ENCODE measurements at regions not wholly inside any gene's neighbourhood (a gene's known extent, or its start where the extent isn't known, plus 50 kb on each side); places are given as distances from the start of the nearest gene placed in this dataset.

- DNase-seq = peak; percentile 45
These were observed 1089.5 kb downstream of the BCL11B start for GRCh38 chr14:98182393-98183055.

- DNase-seq = no peak
These were observed 1088.4 kb downstream of the BCL11B start for GRCh38 chr14:98183556-98183955.

- no peak for DNase-seq
These were observed 1087.5 kb downstream of the BCL11B start for GRCh38 chr14:98184457-98184856.

GRCh38 chr14:98185036-98185435, 1087.0 kb downstream of the BCL11B start:
- DNase-seq = no peak

- no peak for DNase-seq
These were observed 1085.9 kb downstream of the BCL11B start for GRCh38 chr14:98186140-98186539.

GRCh38 chr14:98187281-98187680, 1084.7 kb downstream of the BCL11B start:
- no peak for DNase-seq

GRCh38 chr14:98189062-98189461, 1082.9 kb downstream of the BCL11B start:
- DNase-seq = peak; percentile 55

GRCh38 chr14:98189511-98189910, 1082.5 kb downstream of the BCL11B start:
- DNase-seq = peak; percentile 77

GRCh38 chr14:98189944-98190343, 1082.1 kb downstream of the BCL11B start:
- no peak for DNase-seq

- no peak for DNase-seq
These were observed 1079.1 kb downstream of the BCL11B start for GRCh38 chr14:98192946-98193345.

- DNase-seq = no peak
These were observed 1077.2 kb downstream of the BCL11B start for GRCh38 chr14:98194821-98195220.

GRCh38 chr14:98195256-98195655, 1076.7 kb downstream of the BCL11B start:
- no peak for DNase-seq

GRCh38 chr14:98197933-98198332, 1074.1 kb downstream of the BCL11B start:
- no peak for DNase-seq

GRCh38 chr14:98198385-98198784, 1073.6 kb downstream of the BCL11B start:
- peak; percentile 71 for DNase-seq

- no peak for DNase-seq
These were observed 1071.4 kb downstream of the BCL11B start for GRCh38 chr14:98200601-98201000.

GRCh38 chr14:98203421-98203820, 1068.6 kb downstream of the BCL11B start:
- DNase-seq = no peak

GRCh38 chr14:98204139-98204538, 1067.9 kb downstream of the BCL11B start:
- DNase-seq = no peak

- no peak for DNase-seq
These were observed 1064.6 kb downstream of the BCL11B start for GRCh38 chr14:98207415-98207814.

- DNase-seq = no peak
These were observed 1063.8 kb downstream of the BCL11B start for GRCh38 chr14:98208211-98208611.

- no peak for DNase-seq
These were observed 1063.1 kb downstream of the BCL11B start for GRCh38 chr14:98208943-98209342.

GRCh38 chr14:98210045-98210672, 1061.8 kb downstream of the BCL11B start:
- DNase-seq = peak; percentile 56

- DNase-seq = no peak
These were observed 1054.5 kb downstream of the BCL11B start for GRCh38 chr14:98217530-98217929.

GRCh38 chr14:98218218-98218617, 1053.8 kb downstream of the BCL11B start:
- no peak for DNase-seq

GRCh38 chr14:98219638-98220037, 1052.4 kb downstream of the BCL11B start:
- no peak for DNase-seq

- no peak for DNase-seq
These were observed 1048.9 kb downstream of the BCL11B start for GRCh38 chr14:98223106-98223505.

Data from CD4-positive, alpha-beta T cell treated with Interleukin-10 for 1 hour (primary cell).